ENCODE measurements at regions not wholly inside any gene's neighbourhood (a gene's known extent, or its start where the extent isn't known, plus 50 kb on each side); places are given as distances from the start of the nearest gene placed in this dataset.

- intact Hi-C loops (cut with micrococcal nuclease) = no loop called here
- Histone ChIP-seq H3K4me1 (ENCODE audit: control insufficient read depth, extremely low read depth, insufficient read depth, low read length) (no peaks in the 10 kb centered on the region), H3K9me1 (replicated peaks; ENCODE audit: control insufficient read depth, extremely low read depth, insufficient read depth, low read length) (no peaks in the 10 kb centered on the region), H2AFZ (ENCODE audit: low read depth, low read length) (no peak overlapping the region), H4K20me1 (replicated peaks; ENCODE audit: control insufficient read depth, extremely low read depth, insufficient read depth, low read length) (no peaks in the 10 kb centered on the region), H3K36me3 (ENCODE audit: control insufficient read depth in 2 of 2, extremely low read depth in 1 of 2, insufficient read depth in 2 of 2, low read length in 2 of 2) (no peaks in the 10 kb centered on the region), H3K9ac (replicated peaks; ENCODE audit: extremely low read depth, insufficient read depth, low read length) (no peak overlapping the region), H3K4me3 (replicated peaks in 1 of 3; ENCODE audit: insufficient read depth in 1 of 3, low read depth in 1 of 3, low read length in 3 of 3) (no peak overlapping the region), H3K27ac (ENCODE audit: insufficient read depth, low read depth, low read length) (no peak overlapping the region), H3K9me3 (replicated peaks; ENCODE audit: control insufficient read depth, insufficient read depth, low read length) (no peaks in the 10 kb centered on the region), H3K79me2 (ENCODE audit: control insufficient read depth, insufficient read depth, low read length) (no peaks in the 10 kb centered on the region), H3K4me2 (ENCODE audit: insufficient read depth, low read length) (no peak overlapping the region), H3K27me3 (ENCODE audit: control insufficient read depth in 2 of 2, insufficient read depth in 2 of 2, low read length in 2 of 2) (peaks cover 23 to 24% of the 10 kb centered on the region in 2 experiments)
- DNase-seq (ENCODE audit: low read depth, low spot score) (no peak), FAIRE-seq (no peak)
- ChIA-PET CTCF (no interaction called here), POLR2A (no interaction called here)
- TF ChIP-seq GATA2 (IDR thresholded peaks at IDR 0.05; ENCODE audit: insufficient read depth, insufficient read length, low read depth, low read length) = no peak
- TF ChIP-seq FOS (IDR thresholded peaks at IDR 0.05; ENCODE audit: borderline replicate concordance, insufficient read depth, low read length) = no peak
- no TSS peak for BruUV-seq (replicated peaks)
- dilution Hi-C loops (cut with MboI; ENCODE audit: extremely low pct_ligation_motif_present, low sequenced_read_pairs) = no loop called here
Measured at GRCh38 chr2:109062145-109062858, 66.7 kb upstream of the SH3RF3 start.

GRCh38 chr2:109061736-109062135, 67.3 kb upstream of the SH3RF3 start:
- H4K20me1 ChIP-seq (replicated peaks; ENCODE audit: control insufficient read depth, extremely low read depth, insufficient read depth, low read length) = no peaks in the 10 kb centered on the region
- ChIA-PET POLR2A (no interaction called here), CTCF (no interaction called here)
- no peak overlapping the region for H2AFZ ChIP-seq (ENCODE audit: low read depth, low read length)
- dilution Hi-C loops (cut with MboI; ENCODE audit: extremely low pct_ligation_motif_present, low sequenced_read_pairs) = no loop called here
- H3K36me3 ChIP-seq (ENCODE audit: control insufficient read depth in 2 of 2, extremely low read depth in 1 of 2, insufficient read depth in 2 of 2, low read length in 2 of 2) = no peaks in the 10 kb centered on the region
- no peak overlapping the region for H3K4me2 ChIP-seq (ENCODE audit: insufficient read depth, low read length)
- no peaks in the 10 kb centered on the region for H3K9me1 ChIP-seq (replicated peaks; ENCODE audit: control insufficient read depth, extremely low read depth, insufficient read depth, low read length)
- no peaks in the 10 kb centered on the region for H3K4me1 ChIP-seq (ENCODE audit: control insufficient read depth, extremely low read depth, insufficient read depth, low read length)
- peaks cover 24% of the 10 kb centered on the region in 2 experiments for H3K27me3 ChIP-seq (ENCODE audit: control insufficient read depth in 2 of 2, insufficient read depth in 2 of 2, low read length in 2 of 2)
- no TSS peak for BruUV-seq (replicated peaks)
- no peaks in the 10 kb centered on the region for H3K79me2 ChIP-seq (ENCODE audit: control insufficient read depth, insufficient read depth, low read length)
- H3K9me3 ChIP-seq (replicated peaks; ENCODE audit: control insufficient read depth, insufficient read depth, low read length) = no peaks in the 10 kb centered on the region
- no peak overlapping the region for H3K4me3 ChIP-seq (replicated peaks in 1 of 3; ENCODE audit: insufficient read depth in 1 of 3, low read depth in 1 of 3, low read length in 3 of 3)
- TF ChIP-seq POLR2AphosphoS5 (IDR thresholded peaks at IDR 0.05; ENCODE audit: insufficient read depth, low read depth, low read length) (no peak), GATA2 (IDR thresholded peaks at IDR 0.05; ENCODE audit: insufficient read depth, insufficient read length, low read depth, low read length) (no peak), FOS (IDR thresholded peaks at IDR 0.05; ENCODE audit: borderline replicate concordance, insufficient read depth, low read length) (no peak), CTCF (IDR thresholded peaks at IDR 0.05; ENCODE audit: extremely low read depth in 1 of 2, insufficient read depth in 1 of 2, low read depth in 1 of 2, low read length in 2 of 2) (no peak), EZH2 (IDR thresholded peaks at IDR 0.05; ENCODE audit: borderline replicate concordance, low read depth, low read length, severe bottlenecking) (no peak), MYC (IDR thresholded peaks at IDR 0.05; ENCODE audit: low read depth, low read length) (no peak), POLR2A (IDR thresholded peaks at IDR 0.05; ENCODE audit: low read depth, low read length) (no peak), JUN (IDR thresholded peaks at IDR 0.05; ENCODE audit: borderline replicate concordance, insufficient read depth, insufficient read length, low read depth) (no peak)
- TF ChIP-seq, protein P1, sequence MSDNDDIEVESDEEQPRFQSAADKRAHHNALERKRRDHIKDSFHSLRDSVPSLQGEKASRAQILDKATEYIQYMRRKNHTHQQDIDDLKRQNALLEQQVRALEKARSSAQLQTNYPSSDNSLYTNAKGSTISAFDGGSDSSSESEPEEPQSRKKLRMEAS (IDR thresholded peaks at IDR 0.05; ENCODE audit: insufficient read depth, insufficient read length) = no peak
- no peak overlapping the region for H3K27ac ChIP-seq (ENCODE audit: insufficient read depth, low read depth, low read length)
- FAIRE-seq = no peak
- intact Hi-C loops (cut with micrococcal nuclease) = no loop called here
- H3K9ac ChIP-seq (replicated peaks; ENCODE audit: extremely low read depth, insufficient read depth, low read length) = no peak overlapping the region
- DNase-seq (ENCODE audit: low read depth, low spot score) = no peak
